K562 (cell line): ENCODE measurements at regions not wholly inside any gene's neighbourhood (a gene's known extent, or its start where the extent isn't known, plus 50 kb on each side); places are given as distances from the start of the nearest gene placed in this dataset.

ENCODE experiments used
- ATAC-seq: fragments of 200-7000 bp; cut with Tn5 transposase; 3 replicates; pipeline ENCODE4 v1.9.1; 2020; ENCODE audit warnings: moderate library complexity
- BruUV-seq: library from RNA; stranded (reverse); fragments of 400-500 nt; replicated peaks from 2 replicates; lab custom pipeline; 2021; lab: Mats Ljungman, UMichigan
- CTCF ChIA-PET: fragments of 300-600 bp; formaldehyde crosslinking; extraction: SDS; loops from one replicate; lab custom pipeline; 2021; ENCODE audit warnings: low intra/inter-chr PET ratio; lab: Yijun Ruan, JAX
- POLR2A ChIA-PET: fragments of 300-600, 350-650 bp; sonication (Branson Sonifier 250); formaldehyde crosslinking; extraction: SDS; loops from one replicate; lab custom pipeline; 2021; ENCODE audit warnings: antibody characterized with exemption, inconsistent platforms; lab: Yijun Ruan, JAX
- DNase-seq, 4 experiments: peaks; one replicate each; pipeline versions ENCODE4 v3.0.0 to v3.0.0-alpha.2; 2011 to 2018; ENCODE audit warnings: low spot score in 3 of 4, mixed read lengths in 3 of 4; ENCODE audit errors: extremely low read depth in 1 of 4
- FAIRE-seq: peaks from 2 replicates; lab custom pipeline; 2011; peaks lifted over from hg19 to GRCh38; lab: Jason Lieb, UNC
- H2AFZ ChIP-seq: 2 replicates; pipeline ENCODE4 v1.6.0; 2011; ENCODE audit warnings: low read depth, low read length, control low read depth, inconsistent platforms
- H3K27ac ChIP-seq: fragments of 200-600 bp; 3 replicates; pipeline ENCODE4 v1.8.0; 2011; ENCODE audit warnings: low read depth, mild to moderate bottlenecking, control low read depth, inconsistent platforms, low read length, moderate library complexity, mixed read lengths; ENCODE audit errors: extremely low read depth
- H3K27me3 ChIP-seq, 2 experiments: fragments of 300-600 bp in 1 of 2; 2 replicates in 1 of 2; 3 replicates in 1 of 2; pipeline versions ENCODE4 v1.6.0 to v1.8.0; 2011; ENCODE audit warnings: inconsistent platforms in 2 of 2, low read length in 2 of 2, mild to moderate bottlenecking in 1 of 2, mixed read lengths in 1 of 2, moderate library complexity in 1 of 2; ENCODE audit not compliant: control insufficient read depth in 2 of 2, insufficient read depth in 2 of 2
- H3K36me3 ChIP-seq: fragments of 300-600 bp; 3 replicates; pipeline ENCODE4 v1.8.0; 2011; ENCODE audit warnings: mild to moderate bottlenecking, low read length, inconsistent platforms; ENCODE audit not compliant: control insufficient read depth, insufficient read depth
- H3K4me1 ChIP-seq, 2 experiments: fragments of 200-600 bp in 1 of 2; replicated peaks in 1 of 2; 2 replicates in 1 of 2; 3 replicates in 1 of 2; pipeline versions ENCODE4 v1.5.1 to v1.8.0; 2011; ENCODE audit warnings: inconsistent platforms in 2 of 2, low read length in 2 of 2, mild to moderate bottlenecking in 1 of 2, mixed read lengths in 1 of 2, moderate library complexity in 1 of 2; ENCODE audit not compliant: control insufficient read depth in 2 of 2, insufficient read depth in 2 of 2
- H3K4me2 ChIP-seq: 2 replicates; pipeline ENCODE4 v1.6.1; 2011; ENCODE audit warnings: low read length, control low read depth, inconsistent platforms, mixed read lengths; ENCODE audit not compliant: insufficient read depth
- H3K4me3 ChIP-seq: fragments of 200-600 bp; sonication (generic), shearing (Covaris generic); 2 replicates; pipeline ENCODE4 v1.5.1; 2016; ENCODE audit warnings: control low read depth, inconsistent platforms
- H3K79me2 ChIP-seq: fragments of 200-600 bp; 3 replicates; pipeline ENCODE4 v1.8.0; 2011; ENCODE audit warnings: low read length, inconsistent platforms; ENCODE audit not compliant: control insufficient read depth, insufficient read depth
- H3K9ac ChIP-seq, 2 experiments: 2 replicates each; pipeline versions ENCODE4 v1.6.0 to v1.6.1; 2011; ENCODE audit warnings: low read depth in 2 of 2, low read length in 2 of 2, control low read depth in 1 of 2, inconsistent platforms in 1 of 2, mild to moderate bottlenecking in 1 of 2, mixed read lengths in 1 of 2; ENCODE audit not compliant: insufficient read depth in 1 of 2
- H3K9me1 ChIP-seq: one replicate; pipeline ENCODE4 v1.6.0; 2011; ENCODE audit warnings: inconsistent platforms, mild to moderate bottlenecking, low read length, moderate library complexity; ENCODE audit not compliant: control insufficient read depth, insufficient read depth
- H3K9me3 ChIP-seq: replicated peaks from 2 replicates; pipeline ENCODE4 v1.5.1; 2011; ENCODE audit warnings: low read depth, low read length, inconsistent platforms; ENCODE audit not compliant: control insufficient read depth, insufficient read depth
- H4K20me1 ChIP-seq: replicated peaks from 2 replicates; pipeline ENCODE4 v1.6.1; 2011; ENCODE audit warnings: low read length, inconsistent platforms, mixed read lengths; ENCODE audit not compliant: control insufficient read depth, insufficient read depth
- CREB3 ChIP-seq: fragments of 450-650 bp; conservative IDR thresholded peaks from 2 replicates; pipeline ENCODE4 v1.6.1; 2016; ENCODE audit warnings: missing genetic modification characterization, low read depth, mild to moderate bottlenecking, missing compliant biosample characterization, moderate library complexity
- HNRNPUL1 ChIP-seq: fragments of 200-400 bp; formaldehyde crosslinking; IDR thresholded peaks from 2 replicates; pipeline ENCODE4 v1.6.1; 2017; ENCODE audit warnings: low read length
- HSF4 ChIP-seq: fragments of 250-450 bp; sonication (Bioruptor Pico); IDR thresholded peaks from 2 replicates; pipeline ENCODE4 v2.1.2; 2022; ENCODE audit warnings: mild to moderate bottlenecking, moderate library complexity, borderline replicate concordance
- KAT8 ChIP-seq: fragments of 450-650 bp; IDR thresholded peaks from 2 replicates; pipeline ENCODE4 v1.6.1; 2016; ENCODE audit warnings: low read depth, mild to moderate bottlenecking
- KLF16 ChIP-seq: IDR thresholded peaks from 2 replicates; pipeline ENCODE4 v1.6.1; 2016; ENCODE audit warnings: antibody characterized with exemption
- LCOR ChIP-seq: sonication (generic); formaldehyde crosslinking; IDR thresholded peaks from 2 replicates; pipeline ENCODE4 v1.8.0; 2022; ENCODE audit warnings: mild to moderate bottlenecking, missing genetic modification reagents
- MCM3 ChIP-seq: fragments of 450-650 bp; IDR thresholded peaks from 2 replicates; pipeline ENCODE4 v1.6.1; 2016
- NFIC ChIP-seq: fragments of 450-650 bp; IDR thresholded peaks from 2 replicates; pipeline ENCODE4 v1.6.1; 2017; ENCODE audit warnings: mild to moderate bottlenecking, inconsistent platforms
- NFIX ChIP-seq: fragments of 250-450 bp; sonication (Bioruptor Pico); IDR thresholded peaks from 2 replicates; pipeline ENCODE4 v1.4.0; 2020; ENCODE audit warnings: low read depth, mild to moderate bottlenecking, moderate library complexity
- TGIF2 ChIP-seq: sonication (generic); formaldehyde crosslinking; IDR thresholded peaks from 2 replicates; pipeline ENCODE4 v1.8.1; 2022; ENCODE audit warnings: mild to moderate bottlenecking, missing genetic modification reagents, moderate library complexity
- WGBS: fragments of 100-300 bp; shearing (Covaris generic); methylation state at CpG from one replicate; pipeline ENCODE4 v1.1.6; 2016; ENCODE audit warnings: low coverage, mixed read lengths; ENCODE audit not compliant: insufficient coverage; ENCODE audit errors: missing lambda C conversion rate; 5-methylcytosine and 5-hydroxymethylcytosine counted together
- in situ Hi-C: fragments of 300-500 bp; cut with MboI; formaldehyde crosslinking; loops from 4 replicates; pipeline ENCODE4 v1.15.0; 2018; ENCODE audit warnings: inconsistent platforms, mixed read lengths
- intact Hi-C: fragments of 100-400 bp; cut with micrococcal nuclease; formaldehyde crosslinking; loops from 2 replicates; pipeline ENCODE4 v1.14.2; 2022
- TF ChIP-seq, protein P1 (sequence below): fragments of 200-800 bp; sonication (Bioruptor generic); IDR thresholded peaks from 2 replicates; pipeline ENCODE4 v1.6.1; 2017; ENCODE audit warnings: missing genetic modification characterization, missing compliant biosample characterization

GRCh38 chr7:25574828-25575227 lies 346.5 kb upstream of the NPVF start (continued):
- TF ChIP-seq, protein P1, sequence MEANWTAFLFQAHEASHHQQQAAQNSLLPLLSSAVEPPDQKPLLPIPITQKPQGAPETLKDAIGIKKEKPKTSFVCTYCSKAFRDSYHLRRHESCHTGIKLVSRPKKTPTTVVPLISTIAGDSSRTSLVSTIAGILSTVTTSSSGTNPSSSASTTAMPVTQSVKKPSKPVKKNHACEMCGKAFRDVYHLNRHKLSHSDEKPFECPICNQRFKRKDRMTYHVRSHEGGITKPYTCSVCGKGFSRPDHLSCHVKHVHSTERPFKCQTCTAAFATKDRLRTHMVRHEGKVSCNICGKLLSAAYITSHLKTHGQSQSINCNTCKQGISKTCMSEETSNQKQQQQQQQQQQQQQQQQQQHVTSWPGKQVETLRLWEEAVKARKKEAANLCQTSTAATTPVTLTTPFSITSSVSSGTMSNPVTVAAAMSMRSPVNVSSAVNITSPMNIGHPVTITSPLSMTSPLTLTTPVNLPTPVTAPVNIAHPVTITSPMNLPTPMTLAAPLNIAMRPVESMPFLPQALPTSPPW (CRISPR knock-in tag) = no peak
- TF ChIP-seq KAT8 = no peak
- TF ChIP-seq LCOR (CRISPR knock-in tag) = no peak
- TF ChIP-seq TGIF2 (CRISPR knock-in tag) = no peak
- no peak for TF ChIP-seq CREB3 (tag)

- CTCF ChIA-PET = interaction anchor here (1.0 kb wide), 1 partner anchor 9 kb away, joined by 4 read pairs; no protein-coding TSS in a partner anchor
- ATAC-seq = no peak
- peaks cover 3 to 6% of the 10 kb centered on the region in 2 experiments; a peak in 2 of 5 replicates for H3K27me3 ChIP-seq
- no peaks in the 10 kb centered on the region for H3K9me1 ChIP-seq
- TF ChIP-seq KLF16 (no peak), NFIC (peak; percentile 89), MCM3 (no peak), HNRNPUL1 (no peak), NFIX (CRISPR knock-in tag) (peak; percentile 92), HSF4 (CRISPR knock-in tag) (no peak)
- TF ChIP-seq, all 486 proteins: peak for 2
- Histone ChIP-seq H3K4me3 (no peak overlapping the region), H3K4me1 (peaks cover 0 to 8% of the 10 kb centered on the region in 2 experiments; a peak in 1 of 5 replicates), H3K79me2 (no peaks in the 10 kb centered on the region), H3K4me2 (no peak overlapping the region), H2AFZ (no peak overlapping the region), H3K9me3 (no peaks in the 10 kb centered on the region), H3K27ac (no peak overlapping the region), H3K9ac (no peak overlapping the region), H4K20me1 (no peaks in the 10 kb centered on the region), H3K36me3 (no peaks in the 10 kb centered on the region)
- WGBS = 4% methylated on average over 4 of the region's 4 CpGs
- in situ Hi-C loops (no loop called here), intact Hi-C loops (no loop called here)
- FAIRE-seq (no peak), DNase-seq (no peak)
- BruUV-seq = no TSS peak
- POLR2A ChIA-PET = interaction anchor here (0.7 to 1.6 kb wide), 2 partner anchors 10 to 67 kb away, joined by 3 read pairs; no protein-coding TSS in a partner anchor
These were observed 347.3 kb upstream of the NPVF start for GRCh38 chr7:25575634-25576033.
